ENCODE measurements at regions not wholly inside any gene's neighbourhood (a gene's known extent, or its start where the extent isn't known, plus 50 kb on each side); places are given as distances from the start of the nearest gene placed in this dataset.
"Not testable (repeated sequence)": the region's sequence is repeated elsewhere in the genome, so short reads cannot be mapped to it uniquely, and the experiment has no call there.

DNA sequence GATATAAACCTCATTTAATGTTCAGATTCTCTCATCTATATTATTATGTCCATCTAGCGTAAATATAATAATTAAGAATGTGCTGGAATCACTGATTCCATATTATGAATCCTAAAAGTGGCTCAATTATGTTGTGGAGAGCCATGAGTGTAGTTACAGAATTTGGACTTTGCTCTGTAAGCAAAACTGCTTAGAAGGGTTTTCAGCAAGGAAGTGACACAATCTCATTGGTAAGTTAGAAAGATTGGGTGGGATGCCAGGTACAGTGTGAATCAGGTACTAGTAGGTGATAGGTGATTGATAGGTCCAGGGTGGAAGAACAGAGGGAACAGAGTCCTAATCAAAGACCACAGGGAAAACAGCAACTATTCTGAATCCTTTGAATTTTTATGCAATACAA is 74.9 kb upstream of the ABLIM1 start:
- no peak overlapping the region for H3K4me3 ChIP-seq (ENCODE audit: low read depth, low read length)
- no peaks in the 10 kb centered on the region for H3K36me3 ChIP-seq (ENCODE audit: control insufficient read depth, insufficient read depth, low read length)
- H3K27ac ChIP-seq (ENCODE audit: low read depth, low read length) = no peak overlapping the region
- H3K9me3 ChIP-seq (ENCODE audit: control insufficient read depth, insufficient read depth, low read length) = no peaks in the 10 kb centered on the region
- no peak overlapping the region for H3K9ac ChIP-seq (ENCODE audit: low read depth, low read length)
- H3K4me1 ChIP-seq (ENCODE audit: control insufficient read depth, insufficient read depth, low read length) = no peaks in the 10 kb centered on the region
- H3K27me3 ChIP-seq (ENCODE audit: control insufficient read depth, insufficient read depth, low read length) = no peaks in the 10 kb centered on the region

- Histone ChIP-seq H3K36me3 (ENCODE audit: control insufficient read depth, insufficient read depth, low read length) (no peaks in the 10 kb centered on the region), H3K27me3 (ENCODE audit: control insufficient read depth, insufficient read depth, low read length) (no peaks in the 10 kb centered on the region), H3K4me3 (ENCODE audit: low read depth, low read length) (no peak overlapping the region), H3K27ac (ENCODE audit: low read depth, low read length) (no peak overlapping the region), H3K4me1 (ENCODE audit: control insufficient read depth, insufficient read depth, low read length) (no peaks in the 10 kb centered on the region), H3K9ac (ENCODE audit: low read depth, low read length) (no peak overlapping the region), H3K9me3 (ENCODE audit: control insufficient read depth, insufficient read depth, low read length) (no peaks in the 10 kb centered on the region)
Observed at GRCh38 chr10:114735946-114736345, 77.9 kb upstream of the ABLIM1 start.

DNA sequence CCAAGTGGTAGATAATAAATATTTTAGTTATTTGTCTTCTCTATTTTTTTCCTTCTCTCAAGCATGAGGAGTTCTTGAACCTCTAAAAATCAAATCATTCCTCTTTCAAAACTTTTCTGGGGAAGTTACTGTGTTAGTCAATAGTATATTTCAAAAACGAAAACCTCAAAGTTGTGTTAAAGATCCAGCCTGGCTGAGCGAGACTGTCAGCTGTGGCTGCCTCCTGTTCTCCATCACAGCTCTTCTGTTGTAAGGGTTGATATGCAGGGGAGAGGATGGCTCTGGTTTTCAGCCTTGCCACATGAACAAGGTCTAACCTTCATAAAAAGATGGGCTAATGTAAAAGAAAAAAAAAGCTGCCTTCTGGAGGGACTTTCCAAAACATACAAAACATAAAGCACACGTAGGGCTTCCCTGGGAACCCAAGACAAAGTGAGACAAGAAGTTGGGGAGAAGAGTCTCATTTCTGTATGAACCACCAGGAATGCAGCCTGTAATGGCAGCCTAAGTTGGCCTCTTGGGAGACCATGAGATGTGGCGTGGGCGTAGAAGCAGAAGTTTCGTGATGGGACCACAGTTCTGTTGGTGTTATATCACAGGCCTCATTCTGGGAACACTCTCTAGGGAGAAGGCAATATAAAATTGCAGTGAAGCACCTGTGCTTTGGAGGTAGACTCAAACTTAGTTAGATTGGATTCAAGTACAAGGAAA is 77.9 kb upstream of the FHIP2A start:
- Histone ChIP-seq H3K27ac (ENCODE audit: low read depth, low read length) (no peak overlapping the region), H3K4me1 (ENCODE audit: control insufficient read depth, insufficient read depth, low read length) (no peaks in the 10 kb centered on the region), H3K36me3 (ENCODE audit: control insufficient read depth, insufficient read depth, low read length) (no peaks in the 10 kb centered on the region)

GRCh38 chr10:114746531-114746930 is 75.0 kb upstream of the FHIP2A start:
- Histone ChIP-seq H3K27me3 (ENCODE audit: control insufficient read depth, insufficient read depth, low read length) (no peaks in the 10 kb centered on the region), H3K36me3 (ENCODE audit: control insufficient read depth, insufficient read depth, low read length) (no peaks in the 10 kb centered on the region), H3K4me3 (ENCODE audit: low read depth, low read length) (no peak overlapping the region), H3K9me3 (ENCODE audit: control insufficient read depth, insufficient read depth, low read length) (no peaks in the 10 kb centered on the region), H3K27ac (ENCODE audit: low read depth, low read length) (no peak overlapping the region), H3K9ac (ENCODE audit: low read depth, low read length) (no peak overlapping the region), H3K4me1 (ENCODE audit: control insufficient read depth, insufficient read depth, low read length) (no peaks in the 10 kb centered on the region)

More for the DNA sequence above, 77.9 kb upstream of the FHIP2A start:
- Histone ChIP-seq H3K4me3 (ENCODE audit: low read depth, low read length) (no peak overlapping the region), H3K9ac (ENCODE audit: low read depth, low read length) (no peak overlapping the region), H3K27me3 (ENCODE audit: control insufficient read depth, insufficient read depth, low read length) (no peaks in the 10 kb centered on the region), H3K9me3 (ENCODE audit: control insufficient read depth, insufficient read depth, low read length) (no peaks in the 10 kb centered on the region)

- no peak overlapping the region for H3K27ac ChIP-seq (ENCODE audit: low read depth, low read length)
- H3K4me1 ChIP-seq (ENCODE audit: control insufficient read depth, insufficient read depth, low read length) = no peaks in the 10 kb centered on the region
- no peak overlapping the region for H3K4me3 ChIP-seq (ENCODE audit: low read depth, low read length)
- no peak overlapping the region for H3K9ac ChIP-seq (ENCODE audit: low read depth, low read length)
- H3K9me3 ChIP-seq (ENCODE audit: control insufficient read depth, insufficient read depth, low read length) = no peaks in the 10 kb centered on the region
- H3K27me3 ChIP-seq (ENCODE audit: control insufficient read depth, insufficient read depth, low read length) = no peaks in the 10 kb centered on the region
- no peaks in the 10 kb centered on the region for H3K36me3 ChIP-seq (ENCODE audit: control insufficient read depth, insufficient read depth, low read length)
Observed at GRCh38 chr10:114748241-114748640, 73.3 kb upstream of the FHIP2A start.

GRCh38 chr10:114749014-114749413 is 72.6 kb upstream of the FHIP2A start:
- Histone ChIP-seq H3K9ac (ENCODE audit: low read depth, low read length) (no peak overlapping the region), H3K9me3 (ENCODE audit: control insufficient read depth, insufficient read depth, low read length) (no peaks in the 10 kb centered on the region), H3K27ac (ENCODE audit: low read depth, low read length) (no peak overlapping the region), H3K36me3 (ENCODE audit: control insufficient read depth, insufficient read depth, low read length) (no peaks in the 10 kb centered on the region), H3K4me1 (ENCODE audit: control insufficient read depth, insufficient read depth, low read length) (no peaks in the 10 kb centered on the region), H3K4me3 (ENCODE audit: low read depth, low read length) (no peak overlapping the region), H3K27me3 (ENCODE audit: control insufficient read depth, insufficient read depth, low read length) (no peaks in the 10 kb centered on the region)

DNA sequence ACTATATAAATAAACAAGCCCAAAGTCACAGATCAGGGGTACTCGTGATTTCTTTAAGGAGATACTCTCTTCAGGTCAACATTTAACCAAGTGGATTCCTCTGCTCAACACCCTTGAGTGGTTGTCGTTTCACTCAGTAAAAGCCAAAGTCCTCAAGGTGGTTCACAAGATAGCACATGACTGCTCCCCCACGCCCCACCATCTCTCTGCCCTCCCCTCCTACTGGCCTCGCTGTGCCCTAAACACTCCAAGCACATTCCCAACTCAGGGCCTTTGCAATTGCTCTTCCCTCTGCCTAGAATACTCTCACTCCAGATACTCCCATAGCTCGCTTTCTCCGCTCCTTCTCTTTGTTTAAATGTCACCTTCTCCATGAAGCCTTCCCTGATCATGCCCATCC is 72.1 kb upstream of the FHIP2A start:
- H3K27me3 ChIP-seq (ENCODE audit: control insufficient read depth, insufficient read depth, low read length) = no peaks in the 10 kb centered on the region
- H3K36me3 ChIP-seq (ENCODE audit: control insufficient read depth, insufficient read depth, low read length) = no peaks in the 10 kb centered on the region
- no peak overlapping the region for H3K27ac ChIP-seq (ENCODE audit: low read depth, low read length)
- H3K9ac ChIP-seq (ENCODE audit: low read depth, low read length) = no peak overlapping the region
- H3K9me3 ChIP-seq (ENCODE audit: control insufficient read depth, insufficient read depth, low read length) = no peaks in the 10 kb centered on the region
- H3K4me1 ChIP-seq (ENCODE audit: control insufficient read depth, insufficient read depth, low read length) = no peaks in the 10 kb centered on the region
- H3K4me3 ChIP-seq (ENCODE audit: low read depth, low read length) = no peak overlapping the region

DNA sequence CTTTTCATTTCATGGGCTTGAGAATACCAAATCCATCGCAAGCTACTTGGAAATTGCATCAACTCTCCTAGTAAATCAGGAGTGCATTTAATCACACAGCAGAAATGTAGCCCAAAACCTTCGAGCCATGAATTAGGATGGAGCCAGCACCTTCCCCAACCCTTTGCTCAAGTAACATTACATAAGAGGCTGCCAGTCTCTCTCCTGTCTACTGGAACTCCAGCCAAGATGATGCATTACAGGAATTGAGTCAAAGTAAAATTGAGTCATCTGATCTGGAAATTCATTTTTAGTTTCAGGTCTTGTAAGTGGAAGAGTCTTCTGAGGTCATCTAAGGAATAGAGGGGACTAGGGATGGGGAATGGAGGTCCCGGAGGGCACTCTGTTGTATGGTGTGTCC is 69.7 kb upstream of the FHIP2A start:
- no peak overlapping the region for H3K27ac ChIP-seq (ENCODE audit: low read depth, low read length)
- no peak overlapping the region for H3K4me3 ChIP-seq (ENCODE audit: low read depth, low read length)
- H3K9ac ChIP-seq (ENCODE audit: low read depth, low read length) = no peak overlapping the region
- no peaks in the 10 kb centered on the region for H3K36me3 ChIP-seq (ENCODE audit: control insufficient read depth, insufficient read depth, low read length)
- H3K9me3 ChIP-seq (ENCODE audit: control insufficient read depth, insufficient read depth, low read length) = no peaks in the 10 kb centered on the region
- H3K27me3 ChIP-seq (ENCODE audit: control insufficient read depth, insufficient read depth, low read length) = no peaks in the 10 kb centered on the region
- no peaks in the 10 kb centered on the region for H3K4me1 ChIP-seq (ENCODE audit: control insufficient read depth, insufficient read depth, low read length)

- H3K27ac ChIP-seq (ENCODE audit: low read depth, low read length); H3K4me1 ChIP-seq (ENCODE audit: control insufficient read depth, insufficient read depth, low read length); H3K27me3 ChIP-seq (ENCODE audit: control insufficient read depth, insufficient read depth, low read length); H3K4me3 ChIP-seq (ENCODE audit: low read depth, low read length); H3K36me3 ChIP-seq (ENCODE audit: control insufficient read depth, insufficient read depth, low read length); H3K9me3 ChIP-seq (ENCODE audit: control insufficient read depth, insufficient read depth, low read length); H3K9ac ChIP-seq (ENCODE audit: low read depth, low read length): not testable (repeated sequence)
Observed at GRCh38 chr10:114752570-114752969, 69.0 kb upstream of the FHIP2A start.

DNA sequence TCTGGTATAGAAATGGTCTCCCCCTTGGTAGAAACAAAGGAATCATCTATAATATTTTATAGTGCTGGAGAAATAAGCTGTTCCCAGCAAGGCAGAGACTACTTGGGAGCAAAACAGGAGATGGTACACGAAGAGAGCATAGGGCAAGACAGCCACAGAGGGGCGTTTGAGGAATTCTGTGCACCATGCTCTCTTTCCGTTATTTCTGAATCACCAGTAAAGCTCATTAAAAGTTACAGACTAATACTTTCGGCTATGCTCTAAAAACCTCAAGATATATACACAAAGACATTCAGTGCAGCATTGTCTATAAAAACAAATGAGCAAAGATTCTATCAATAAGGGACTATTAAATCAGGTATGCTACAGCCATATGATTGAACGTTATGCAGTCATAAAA is 68.5 kb upstream of the FHIP2A start:
- Histone ChIP-seq H3K27ac (ENCODE audit: low read depth, low read length) (no peak overlapping the region), H3K4me3 (ENCODE audit: low read depth, low read length) (no peak overlapping the region), H3K9ac (ENCODE audit: low read depth, low read length) (no peak overlapping the region), H3K9me3 (ENCODE audit: control insufficient read depth, insufficient read depth, low read length) (no peaks in the 10 kb centered on the region), H3K36me3 (ENCODE audit: control insufficient read depth, insufficient read depth, low read length) (no peaks in the 10 kb centered on the region), H3K4me1 (ENCODE audit: control insufficient read depth, insufficient read depth, low read length) (0 out of 2 replicates have a peak, but pooled peaks cover 1% of the 10 kb centered on the region), H3K27me3 (ENCODE audit: control insufficient read depth, insufficient read depth, low read length) (no peaks in the 10 kb centered on the region)

GRCh38 chr10:114754445-114755320 is 66.9 kb upstream of the FHIP2A start:
- Histone ChIP-seq H3K4me3 (ENCODE audit: low read depth, low read length) (no peak overlapping the region), H3K9ac (ENCODE audit: low read depth, low read length) (no peak overlapping the region), H3K27me3 (ENCODE audit: control insufficient read depth, insufficient read depth, low read length) (no peaks in the 10 kb centered on the region), H3K4me1 (ENCODE audit: control insufficient read depth, insufficient read depth, low read length) (peaks cover 10% of the 10 kb centered on the region), H3K27ac (ENCODE audit: low read depth, low read length) (no peak overlapping the region), H3K9me3 (ENCODE audit: control insufficient read depth, insufficient read depth, low read length) (no peaks in the 10 kb centered on the region), H3K36me3 (ENCODE audit: control insufficient read depth, insufficient read depth, low read length) (no peaks in the 10 kb centered on the region)
